ENCODE measurements at regions not wholly inside any gene's neighbourhood (a gene's known extent, or its start where the extent isn't known, plus 50 kb on each side); places are given as distances from the start of the nearest gene placed in this dataset.

- Histone ChIP-seq H3K27me3 (ENCODE audit: insufficient read depth, poor library complexity, severe bottlenecking) (no peaks in the 10 kb centered on the region), H3K9me3 (ENCODE audit: severe bottlenecking) (no peaks in the 10 kb centered on the region), H3K4me3 (ENCODE audit: severe bottlenecking) (no peak overlapping the region), H3K36me3 (ENCODE audit: low read depth) (no peaks in the 10 kb centered on the region), H3K27ac (ENCODE audit: poor library complexity, severe bottlenecking) (no peak overlapping the region), H3K4me1 (ENCODE audit: insufficient read depth, poor library complexity, severe bottlenecking) (no peaks in the 10 kb centered on the region)
- ATAC-seq (ENCODE audit: low read depth) (no peak), DNase-seq (ENCODE audit: low spot score) (no peak)
- TF ChIP-seq CTCF (IDR thresholded peaks at IDR 0.05; ENCODE audit: poor library complexity, severe bottlenecking) = no peak
These were observed 57.5 kb upstream of the THY1 start for GRCh38 chr11:119480380-119481020.

- no peaks in the 10 kb centered on the region for H3K27me3 ChIP-seq (ENCODE audit: insufficient read depth, poor library complexity, severe bottlenecking)
- H3K4me1 ChIP-seq (ENCODE audit: insufficient read depth, poor library complexity, severe bottlenecking) = peaks cover 4% of the 10 kb centered on the region
- peak; percentile 6 for TF ChIP-seq CTCF (IDR thresholded peaks at IDR 0.05; ENCODE audit: poor library complexity, severe bottlenecking)
- H3K9me3 ChIP-seq (ENCODE audit: severe bottlenecking) = no peaks in the 10 kb centered on the region
- no peaks in the 10 kb centered on the region for H3K36me3 ChIP-seq (ENCODE audit: low read depth)
- no peak overlapping the region for H3K4me3 ChIP-seq (ENCODE audit: severe bottlenecking)
- DNase-seq (ENCODE audit: low spot score) (no peak), ATAC-seq (ENCODE audit: low read depth) (no peak)
- H3K27ac ChIP-seq (ENCODE audit: poor library complexity, severe bottlenecking) = no peak overlapping the region
These were observed 56.8 kb upstream of the THY1 start for GRCh38 chr11:119479685-119480275.

GRCh38 chr11:119478711-119479285, 55.8 kb upstream of the THY1 start:
- H3K4me1 ChIP-seq (ENCODE audit: insufficient read depth, poor library complexity, severe bottlenecking) = peaks cover 4% of the 10 kb centered on the region
- no peaks in the 10 kb centered on the region for H3K9me3 ChIP-seq (ENCODE audit: severe bottlenecking)
- no peak overlapping the region for H3K27ac ChIP-seq (ENCODE audit: poor library complexity, severe bottlenecking)
- ATAC-seq (ENCODE audit: low read depth) (no peak), DNase-seq (ENCODE audit: low spot score) (no peak)
- H3K4me3 ChIP-seq (ENCODE audit: severe bottlenecking) = no peak overlapping the region
- H3K27me3 ChIP-seq (ENCODE audit: insufficient read depth, poor library complexity, severe bottlenecking) = no peaks in the 10 kb centered on the region
- TF ChIP-seq CTCF (IDR thresholded peaks at IDR 0.05; ENCODE audit: poor library complexity, severe bottlenecking) = no peak
- H3K36me3 ChIP-seq (ENCODE audit: low read depth) = no peaks in the 10 kb centered on the region

GRCh38 chr11:119476666-119477331, 53.8 kb upstream of the THY1 start:
- ATAC-seq (ENCODE audit: low read depth) = no peak
- H3K4me1 ChIP-seq (ENCODE audit: insufficient read depth, poor library complexity, severe bottlenecking) = peaks cover 4% of the 10 kb centered on the region

More at GRCh38 chr11:119476666-119477331, 53.8 kb upstream of the THY1 start:
- no peaks in the 10 kb centered on the region for H3K9me3 ChIP-seq (ENCODE audit: severe bottlenecking)
- no peak overlapping the region for H3K27ac ChIP-seq (ENCODE audit: poor library complexity, severe bottlenecking)
- H3K4me3 ChIP-seq (ENCODE audit: severe bottlenecking) = no peak overlapping the region
- H3K36me3 ChIP-seq (ENCODE audit: low read depth) = no peaks in the 10 kb centered on the region
- no peak for TF ChIP-seq CTCF (IDR thresholded peaks at IDR 0.05; ENCODE audit: poor library complexity, severe bottlenecking)
- DNase-seq (ENCODE audit: low spot score) = no peak
- no peaks in the 10 kb centered on the region for H3K27me3 ChIP-seq (ENCODE audit: insufficient read depth, poor library complexity, severe bottlenecking)
